ENCODE measurements at regions not wholly inside any gene's neighbourhood (a gene's known extent, or its start where the extent isn't known, plus 50 kb on each side); places are given as distances from the start of the nearest gene placed in this dataset.

DNA sequence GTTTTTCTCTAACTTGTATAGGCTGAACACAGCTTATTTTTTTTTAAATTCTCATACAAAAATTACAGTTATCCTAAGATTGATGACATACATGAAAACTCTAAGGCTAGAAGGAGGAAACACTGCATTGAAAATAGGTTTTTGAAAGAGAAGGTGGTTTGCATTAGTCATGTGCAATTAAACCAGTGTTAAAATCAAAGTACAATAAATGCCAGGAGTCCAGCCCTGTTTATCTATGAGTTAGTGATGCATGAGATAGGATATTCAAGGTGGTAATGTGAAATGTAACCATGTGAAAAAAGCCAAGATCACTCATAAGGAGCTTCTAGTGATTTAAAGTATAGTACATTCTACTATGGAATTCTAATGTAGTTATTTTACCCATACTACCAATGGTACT, 444.9 kb upstream of the CYLC2 start:
- TF ChIP-seq USF1 (IDR thresholded peaks at IDR 0.05) (no peak), TCF12 (IDR thresholded peaks at IDR 0.05; ENCODE audit: low read depth) (no peak), EP300 (IDR thresholded peaks at IDR 0.05; ENCODE audit: borderline replicate concordance) (no peak), CREB1 (IDR thresholded peaks at IDR 0.05; ENCODE audit: low read depth) (no peak), NFIC (IDR thresholded peaks at IDR 0.05) (no peak), TAF1 (IDR thresholded peaks at IDR 0.05; ENCODE audit: low read depth) (no peak), TEAD4 (IDR thresholded peaks at IDR 0.05) (no peak), FOXM1 (IDR thresholded peaks at IDR 0.05; ENCODE audit: borderline replicate concordance, low read depth) (no peak), ZBTB7A (IDR thresholded peaks at IDR 0.05; ENCODE audit: low read depth) (no peak), EGR1 (IDR thresholded peaks at IDR 0.05) (no peak), YY1 (IDR thresholded peaks at IDR 0.05; ENCODE audit: low read depth) (no peak)

GRCh38 chr9:102534031-102534430, 461.1 kb upstream of the CYLC2 start:
- no peak for TF ChIP-seq CREB1 (IDR thresholded peaks at IDR 0.05; ENCODE audit: low read depth)
- TF ChIP-seq CEBPB (IDR thresholded peaks at IDR 0.05): no peak
- TF ChIP-seq TEAD4 (IDR thresholded peaks at IDR 0.05): no peak
- no peak for TF ChIP-seq USF1 (IDR thresholded peaks at IDR 0.05)
- TF ChIP-seq MAX (IDR thresholded peaks at IDR 0.05): no peak
- no peak for TF ChIP-seq ZBTB7A (IDR thresholded peaks at IDR 0.05; ENCODE audit: low read depth)
- TF ChIP-seq EGR1 (IDR thresholded peaks at IDR 0.05): no peak
- no peak for TF ChIP-seq FOXM1 (IDR thresholded peaks at IDR 0.05; ENCODE audit: borderline replicate concordance, low read depth)
- no peak for TF ChIP-seq EP300 (IDR thresholded peaks at IDR 0.05; ENCODE audit: borderline replicate concordance)
- TF ChIP-seq RAD21 (IDR thresholded peaks at IDR 0.05; ENCODE audit: low read depth): no peak
- no peak for TF ChIP-seq YY1 (IDR thresholded peaks at IDR 0.05; ENCODE audit: low read depth)
- no peak for TF ChIP-seq TAF1 (IDR thresholded peaks at IDR 0.05; ENCODE audit: low read depth)
- no peak for TF ChIP-seq NFIC (IDR thresholded peaks at IDR 0.05)
- no peak for TF ChIP-seq TCF12 (IDR thresholded peaks at IDR 0.05; ENCODE audit: low read depth)
- TF ChIP-seq REST (IDR thresholded peaks at IDR 0.05; ENCODE audit: low read depth): no peak

DNA sequence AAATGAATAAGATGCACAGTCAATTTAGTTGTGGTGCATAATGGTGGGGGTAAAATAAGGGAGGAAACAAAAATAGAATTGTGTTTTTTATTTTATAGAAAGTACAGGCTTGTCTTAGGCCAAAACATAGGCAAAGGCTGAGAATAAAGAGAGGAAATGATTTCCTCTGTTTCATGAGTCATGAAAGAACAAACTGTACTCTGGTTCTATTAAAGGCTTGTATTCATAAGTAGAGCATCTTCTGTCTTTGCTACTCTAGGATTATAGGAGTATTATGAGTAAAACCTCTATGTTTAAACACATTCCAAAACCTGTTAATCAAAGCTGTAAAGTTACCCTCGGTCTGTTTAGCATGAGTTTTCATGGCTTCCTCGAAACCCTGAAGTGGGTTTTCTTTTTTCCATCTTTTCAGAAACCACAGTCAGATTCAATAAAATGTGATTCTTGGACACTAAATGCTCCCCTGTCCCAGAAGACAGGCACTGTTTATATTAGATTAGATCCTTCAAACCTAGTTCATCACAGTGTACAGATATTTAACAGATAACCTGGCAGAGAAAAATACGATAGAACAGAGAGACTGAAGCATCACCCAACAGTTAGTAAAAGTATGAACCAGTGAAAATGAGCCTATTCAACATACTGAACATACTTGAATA, 473.9 kb upstream of the CYLC2 start:
- TF ChIP-seq EP300 (IDR thresholded peaks at IDR 0.05; ENCODE audit: borderline replicate concordance) (no peak), RAD21 (IDR thresholded peaks at IDR 0.05; ENCODE audit: low read depth) (no peak), ZBTB7A (IDR thresholded peaks at IDR 0.05; ENCODE audit: low read depth) (no peak), YY1 (IDR thresholded peaks at IDR 0.05; ENCODE audit: low read depth) (no peak), FOXM1 (IDR thresholded peaks at IDR 0.05; ENCODE audit: borderline replicate concordance, low read depth) (no peak), REST (IDR thresholded peaks at IDR 0.05; ENCODE audit: low read depth) (no peak), TCF12 (IDR thresholded peaks at IDR 0.05; ENCODE audit: low read depth) (no peak)

- TF ChIP-seq ZBTB7A (IDR thresholded peaks at IDR 0.05; ENCODE audit: low read depth) (no peak), FOXM1 (IDR thresholded peaks at IDR 0.05; ENCODE audit: borderline replicate concordance, low read depth) (no peak), REST (IDR thresholded peaks at IDR 0.05; ENCODE audit: low read depth) (no peak), NFIC (IDR thresholded peaks at IDR 0.05) (no peak), YY1 (IDR thresholded peaks at IDR 0.05; ENCODE audit: low read depth) (no peak)
Observed at GRCh38 chr9:102519423-102519822, 475.7 kb upstream of the CYLC2 start.

DNA sequence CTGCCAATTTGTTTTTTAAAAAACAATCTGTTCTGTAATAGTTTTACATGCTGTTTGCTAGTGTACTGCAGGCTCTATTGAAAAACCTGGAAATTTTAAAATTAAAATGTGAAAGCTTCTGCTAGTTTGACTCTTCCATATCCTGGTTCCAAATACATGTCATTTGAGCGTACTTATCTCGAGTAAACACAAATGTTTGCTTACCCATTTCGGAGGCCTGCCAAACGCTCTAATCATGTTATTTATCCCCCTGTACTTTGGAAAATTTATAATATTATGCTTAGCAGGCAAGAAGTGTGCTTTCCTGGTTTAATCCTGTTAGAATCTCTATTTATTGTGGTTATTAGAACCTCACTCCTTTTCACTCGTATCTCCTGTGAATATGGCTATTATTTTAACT, 476.8 kb upstream of the CYLC2 start:
- TF ChIP-seq CREB1 (IDR thresholded peaks at IDR 0.05; ENCODE audit: low read depth) (no peak), YY1 (IDR thresholded peaks at IDR 0.05; ENCODE audit: low read depth) (no peak), ZBTB7A (IDR thresholded peaks at IDR 0.05; ENCODE audit: low read depth) (no peak), CEBPB (IDR thresholded peaks at IDR 0.05) (no peak), NFIC (IDR thresholded peaks at IDR 0.05) (no peak), TEAD4 (IDR thresholded peaks at IDR 0.05) (no peak), EP300 (IDR thresholded peaks at IDR 0.05; ENCODE audit: borderline replicate concordance) (no peak), TCF12 (IDR thresholded peaks at IDR 0.05; ENCODE audit: low read depth) (no peak), REST (IDR thresholded peaks at IDR 0.05; ENCODE audit: low read depth) (no peak), TAF1 (IDR thresholded peaks at IDR 0.05; ENCODE audit: low read depth) (no peak), FOXM1 (IDR thresholded peaks at IDR 0.05; ENCODE audit: borderline replicate concordance, low read depth) (no peak), RAD21 (IDR thresholded peaks at IDR 0.05; ENCODE audit: low read depth) (no peak), USF1 (IDR thresholded peaks at IDR 0.05) (no peak), EGR1 (IDR thresholded peaks at IDR 0.05) (no peak), MAX (IDR thresholded peaks at IDR 0.05) (no peak)

Data from Ishikawa (cell line).